HG03045 (cell line): ENCODE measurements at regions not wholly inside any gene's neighbourhood (a gene's known extent, or its start where the extent isn't known, plus 50 kb on each side); places are given as distances from the start of the nearest gene placed in this dataset.
"Not testable (repeated sequence)": the region's sequence is repeated elsewhere in the genome, so short reads cannot be mapped to it uniquely, and the experiment has no call there.

Source experiments
- ATAC-seq: cut with Tn5 transposase; IDR thresholded peaks from one replicate; pipeline ENCODE4 v1.9.1; 2021; ENCODE audit warnings: mild to moderate bottlenecking, moderate library complexity; ENCODE audit not compliant: unreplicated experiment

- peak; percentile 78 for ATAC-seq
Observed at GRCh38 chr12:76183459-76184186, 99.1 kb upstream of the NAP1L1 start.

GRCh38 chr12:76180401-76181277 lies 96.2 kb upstream of the NAP1L1 start:
- no peak for ATAC-seq

- ATAC-seq: no peak
Observed at GRCh38 chr12:76178452-76178851, 94.0 kb upstream of the NAP1L1 start.

DNA sequence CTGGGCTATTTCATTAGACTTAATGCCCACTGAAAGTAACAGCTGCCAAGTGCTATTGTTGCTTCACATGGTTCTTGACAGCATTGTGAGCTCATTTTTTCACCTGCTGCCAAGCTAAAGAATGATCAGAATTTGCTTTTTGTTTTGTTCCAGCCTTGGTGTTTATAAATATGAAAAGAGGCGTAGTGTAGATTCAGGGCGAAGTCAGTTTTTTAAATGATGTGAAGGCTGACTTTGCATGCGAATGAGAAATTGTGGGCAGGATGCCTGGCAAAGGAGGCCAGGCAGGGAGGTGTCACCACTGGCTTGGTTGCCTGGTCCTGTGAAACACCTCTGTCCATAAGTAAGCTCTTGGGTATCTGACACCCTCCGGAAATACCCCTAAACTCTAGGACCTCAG lies 93.3 kb upstream of the NAP1L1 start:
- no peak for ATAC-seq

DNA sequence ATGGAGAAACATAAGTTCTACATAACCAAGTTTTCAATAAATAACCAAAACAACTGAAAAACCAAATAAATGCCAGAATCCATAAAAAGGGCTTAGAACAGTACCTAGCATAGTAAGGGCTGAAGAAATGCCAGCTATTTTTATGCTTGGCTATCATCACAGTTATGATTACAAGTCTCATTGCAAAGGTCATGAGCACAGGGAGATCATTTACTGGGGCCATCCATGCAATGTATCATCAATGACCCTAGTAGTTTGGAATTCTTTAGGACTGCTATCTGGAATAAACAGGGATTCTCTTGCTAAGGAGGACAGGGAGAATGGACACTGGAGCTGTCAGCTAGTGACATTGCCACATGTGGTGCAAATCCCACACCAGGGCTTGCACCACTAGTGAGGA lies 92.5 kb upstream of the NAP1L1 start:
- no peak for ATAC-seq

DNA sequence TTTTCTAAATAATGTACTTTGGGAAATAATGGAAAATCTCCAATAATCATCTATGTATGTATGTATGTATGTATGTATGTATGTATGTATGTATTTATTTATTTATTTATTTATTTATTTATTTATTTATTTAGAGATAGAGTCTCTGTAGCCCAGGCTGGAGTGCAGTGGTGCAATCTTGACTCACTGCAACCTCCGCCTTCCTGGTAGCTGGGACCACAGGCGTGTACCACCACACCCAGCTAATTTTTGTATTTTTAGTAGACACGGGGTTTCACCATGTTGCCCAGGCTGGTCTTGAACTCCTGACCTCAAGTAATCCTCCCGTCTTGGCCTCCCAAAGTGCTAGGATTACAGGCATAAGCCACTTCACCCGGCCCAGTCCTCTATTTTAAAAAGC lies 91.5 kb upstream of the NAP1L1 start:
- ATAC-seq: not testable (repeated sequence)

- ATAC-seq: no peak
Observed at GRCh38 chr12:76173756-76174155, 89.3 kb upstream of the NAP1L1 start.

GRCh38 chr12:76158518-76159321 lies 74.2 kb upstream of the NAP1L1 start:
- peak; percentile 96 for ATAC-seq

DNA sequence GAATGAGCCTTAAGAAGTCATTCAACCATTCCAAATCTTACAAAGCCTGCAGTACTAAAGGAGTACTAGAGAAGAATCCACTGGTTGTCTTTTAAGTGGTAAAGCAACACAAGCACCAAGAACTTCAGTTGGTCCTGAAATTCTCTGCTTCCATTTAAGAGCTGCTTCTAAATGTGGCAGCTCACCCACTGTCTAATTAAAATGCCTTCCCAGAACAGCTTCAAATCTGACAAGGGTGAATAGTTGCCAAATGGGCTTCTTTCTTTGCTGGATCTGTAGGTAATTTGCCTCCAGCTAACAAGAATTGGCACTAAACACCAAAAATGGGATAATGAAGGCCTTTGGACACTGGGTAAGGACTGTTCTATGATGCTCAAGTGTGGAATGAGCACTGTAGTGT lies 72.2 kb upstream of the NAP1L1 start:
- ATAC-seq: no peak

DNA sequence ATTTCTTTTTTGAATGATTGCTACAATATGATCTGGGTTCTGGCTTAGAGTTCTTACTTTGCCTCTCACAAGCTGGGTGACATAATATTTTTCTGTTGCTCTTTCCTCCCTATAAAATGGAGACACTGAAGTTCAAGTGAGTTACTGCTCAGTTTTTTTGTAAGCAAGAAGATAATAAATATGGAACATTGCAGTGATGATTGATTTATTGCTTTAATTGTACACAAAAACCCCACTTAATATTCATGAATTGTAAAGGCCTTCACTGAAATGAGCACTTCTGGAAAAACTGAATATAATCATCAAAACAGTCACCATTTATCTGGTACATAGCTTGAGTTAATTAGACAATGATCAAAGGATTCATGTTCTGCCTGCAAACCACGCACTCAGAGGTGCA lies 71.8 kb upstream of the NAP1L1 start:
- ATAC-seq: no peak

DNA sequence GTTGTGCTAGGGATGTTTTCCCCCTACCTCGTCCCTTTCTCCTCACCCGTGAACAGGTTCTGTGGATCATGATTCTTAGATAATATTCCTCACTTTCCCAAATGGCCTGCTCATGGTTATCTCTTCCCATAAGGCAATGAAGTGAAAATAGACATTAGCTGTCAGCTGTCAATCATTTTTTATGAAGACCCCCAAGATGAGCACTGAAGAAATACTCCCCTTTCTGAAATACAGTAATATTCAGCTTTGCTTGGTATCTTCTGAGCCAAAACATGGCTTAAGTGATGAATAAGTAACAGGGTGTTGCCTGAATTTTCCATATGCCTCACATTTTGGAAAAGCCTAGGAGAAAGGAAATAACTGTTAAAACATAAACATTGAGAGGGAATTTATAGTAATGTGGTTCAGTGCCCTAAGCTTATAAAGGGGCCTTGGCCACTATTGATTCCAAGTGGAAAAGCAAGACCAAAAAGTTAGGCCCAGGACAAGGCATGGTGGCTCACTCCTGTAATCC lies 70.7 kb upstream of the NAP1L1 start:
- ATAC-seq: no peak

DNA sequence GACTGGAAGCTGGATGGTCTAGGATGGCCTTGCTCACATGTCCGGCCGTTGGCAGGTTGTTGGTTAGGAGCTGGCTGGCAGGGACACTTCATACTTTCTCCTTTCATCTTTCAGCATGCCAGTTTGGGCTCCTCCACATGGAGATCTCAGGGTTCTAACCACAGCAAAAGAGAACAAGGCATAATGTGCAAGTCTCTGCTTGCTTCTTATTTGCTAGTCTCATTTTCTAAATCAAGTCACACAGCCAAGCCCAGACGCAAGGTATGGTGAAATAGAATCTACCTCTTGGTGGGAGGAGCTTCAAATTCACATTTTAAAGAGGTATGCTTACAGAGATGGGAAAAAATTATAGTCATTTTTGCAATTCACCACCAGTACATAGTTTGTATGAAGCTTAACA lies 69.1 kb upstream of the NAP1L1 start:
- no peak for ATAC-seq

DNA sequence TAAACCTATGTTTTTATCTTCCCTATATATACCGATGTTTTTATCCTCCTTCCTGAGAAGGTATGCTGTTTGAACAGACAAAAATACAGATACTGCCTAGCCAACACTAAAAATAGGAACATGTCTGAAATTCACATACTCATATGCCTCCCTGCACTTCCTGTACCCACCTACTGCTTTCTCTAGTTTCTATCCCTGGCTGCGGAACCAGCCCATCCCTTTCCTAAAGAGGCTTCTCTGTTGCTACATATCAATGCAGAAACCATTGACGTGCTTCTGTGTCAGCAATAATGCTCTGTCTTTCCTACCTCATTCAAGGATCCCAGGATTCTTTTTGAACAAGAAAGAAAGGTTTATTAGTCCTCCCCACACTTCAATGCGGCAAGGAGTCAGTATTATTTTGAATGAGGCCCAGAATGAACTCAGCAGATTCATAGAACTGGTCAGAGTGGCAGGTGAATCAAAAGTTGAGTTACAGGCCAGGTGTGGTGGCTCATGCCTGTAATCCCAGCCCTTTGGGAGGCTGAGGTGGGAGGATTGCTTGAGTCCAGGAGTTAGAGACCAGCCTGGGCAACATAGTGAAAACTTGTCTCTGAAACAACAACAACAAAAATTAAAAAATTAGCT lies 67.8 kb upstream of the NAP1L1 start:
- ATAC-seq: peak; percentile 76

DNA sequence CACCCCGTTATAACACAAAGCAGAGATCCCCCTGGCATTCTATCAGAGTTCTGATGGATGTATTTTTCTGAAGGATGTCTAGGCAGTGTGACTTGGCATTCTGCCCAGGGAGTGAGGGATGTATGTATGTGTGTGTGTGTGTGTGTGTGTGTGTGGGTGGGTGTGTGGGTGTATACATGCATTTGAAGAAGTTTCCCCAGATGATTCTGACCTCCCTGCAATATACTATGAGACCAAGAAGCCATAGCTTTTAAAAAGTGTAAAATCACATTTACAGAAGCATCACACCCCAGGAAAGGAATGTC lies 59.7 kb upstream of the NAP1L1 start:
- ATAC-seq: no peak

DNA sequence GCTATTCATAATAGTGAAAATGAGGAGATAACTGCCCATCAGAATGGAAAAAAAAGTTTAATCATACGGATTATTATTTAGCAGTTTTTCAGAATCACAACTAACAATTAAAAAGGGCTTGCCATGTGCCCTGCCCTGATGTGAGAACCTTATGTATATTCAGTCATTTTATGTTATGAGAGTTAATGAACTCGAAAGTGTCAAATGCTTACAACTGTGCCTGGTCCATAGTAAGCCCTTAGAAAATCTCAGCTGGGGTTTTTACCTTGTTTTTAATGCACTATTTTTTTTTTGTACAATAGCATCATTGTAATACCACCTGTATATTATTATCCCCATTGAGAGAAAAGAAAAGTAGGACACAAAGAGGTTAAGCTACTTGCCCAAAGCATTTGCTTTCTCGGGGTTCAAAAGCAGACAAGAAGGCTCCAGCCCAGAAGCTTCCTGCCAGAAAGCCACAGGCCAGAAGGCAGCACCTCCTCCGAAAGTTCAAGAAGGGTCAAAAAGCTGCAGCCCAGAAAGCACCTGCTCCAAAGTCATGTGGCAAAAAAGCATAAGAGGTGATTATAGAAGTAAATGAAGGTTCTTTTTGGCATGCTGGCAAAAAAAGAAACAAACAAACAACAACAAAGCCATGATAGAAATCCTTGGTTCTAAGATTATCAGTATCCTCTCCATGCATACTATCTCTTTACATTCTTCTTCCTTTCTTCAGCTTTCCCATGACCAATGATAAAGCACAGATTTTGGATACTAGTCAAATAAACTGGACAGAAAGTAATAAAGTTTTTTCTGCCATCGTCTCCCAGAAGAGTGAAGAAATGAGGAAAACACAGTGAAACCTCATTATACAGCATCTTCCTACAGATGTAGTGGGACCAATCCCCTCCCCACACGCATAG lies 59.1 kb upstream of the NAP1L1 start:
- ATAC-seq: peak; percentile 93

GRCh38 chr12:76142305-76142704 lies 57.8 kb upstream of the NAP1L1 start:
- ATAC-seq: no peak

DNA sequence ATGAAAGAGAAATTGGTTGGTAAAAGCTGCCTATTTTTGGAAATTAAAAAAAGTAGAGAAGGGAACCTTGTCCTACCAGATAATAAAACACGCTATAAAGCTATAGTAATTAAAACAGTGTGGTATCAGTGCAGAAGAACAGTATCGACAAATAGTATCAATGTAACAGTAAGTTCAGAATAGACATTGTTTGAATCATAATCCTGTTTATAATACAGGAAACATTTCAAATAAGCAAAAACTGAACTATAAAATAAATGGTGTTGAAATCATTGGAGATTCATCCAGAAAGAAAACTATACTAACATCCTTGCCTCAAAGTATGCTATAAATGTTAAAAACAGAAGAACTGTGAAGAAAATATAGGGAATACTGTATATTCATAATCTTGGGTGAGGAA lies 54.2 kb upstream of the NAP1L1 start:
- ATAC-seq: no peak

GRCh38 chr12:76137606-76138005 lies 53.1 kb upstream of the NAP1L1 start:
- ATAC-seq: no peak

GRCh38 chr12:76135456-76135855 lies 51.0 kb upstream of the NAP1L1 start:
- ATAC-seq: no peak
